DOHH2 (cell line): ENCODE measurements at regions not wholly inside any gene's neighbourhood (a gene's known extent, or its start where the extent isn't known, plus 50 kb on each side); places are given as distances from the start of the nearest gene placed in this dataset.

Experiments used
- H3F3A ChIP-seq: fragments of 200-600 bp; sonication (generic), shearing (Covaris generic); 2 replicates; pipeline ENCODE4 v1.6.0; 2016; ENCODE audit warnings: antibody characterized with exemption, mild to moderate bottlenecking; ENCODE audit not compliant: control insufficient read depth, insufficient read depth
- H3K27ac ChIP-seq: fragments of 200-600 bp; sonication (generic); 2 replicates; pipeline ENCODE4 v1.5.1; 2014; ENCODE audit warnings: low read depth, mild to moderate bottlenecking, low read length, moderate library complexity
- H3K27me3 ChIP-seq: fragments of 200-600 bp; sonication (generic); 2 replicates; pipeline ENCODE4 v1.6.1; 2014; ENCODE audit warnings: mild to moderate bottlenecking, low read length, mixed read lengths; ENCODE audit not compliant: control insufficient read depth
- H3K36me3 ChIP-seq: fragments of 200-600 bp; sonication (generic); 2 replicates; pipeline ENCODE4 v1.6.1; 2014; ENCODE audit warnings: mild to moderate bottlenecking, low read length, moderate library complexity, mixed read lengths; ENCODE audit not compliant: control insufficient read depth
- H3K4me1 ChIP-seq: fragments of 200-600 bp; sonication (generic); 2 replicates; pipeline ENCODE4 v1.6.1; 2014; ENCODE audit warnings: mild to moderate bottlenecking, low read length, mixed read lengths; ENCODE audit not compliant: control insufficient read depth
- H3K4me2 ChIP-seq: fragments of 200-600 bp; sonication (generic); 2 replicates; pipeline ENCODE4 v1.6.0; 2014; ENCODE audit warnings: mild to moderate bottlenecking, low read length, moderate library complexity
- H3K4me3 ChIP-seq: fragments of 200-600 bp; sonication (generic); 2 replicates; pipeline ENCODE4 v1.5.1; 2014; ENCODE audit warnings: mild to moderate bottlenecking, low read length, mixed read lengths
- H3K79me2 ChIP-seq: fragments of 200-600 bp; sonication (generic); 2 replicates; pipeline ENCODE4 v1.6.1; 2014; ENCODE audit warnings: mild to moderate bottlenecking, low read length, mixed read lengths; ENCODE audit not compliant: control insufficient read depth
- H3K9me2 ChIP-seq: fragments of 200-600 bp; sonication (generic); replicated peaks from 2 replicates; pipeline ENCODE4 v1.6.1; 2014; ENCODE audit warnings: mild to moderate bottlenecking, low read length, mixed read lengths; ENCODE audit not compliant: control insufficient read depth
- H3K9me3 ChIP-seq: fragments of 200-600 bp; sonication (generic); 2 replicates; pipeline ENCODE4 v1.6.1; 2014; ENCODE audit warnings: antibody characterized with exemption, low read length, mixed read lengths; ENCODE audit not compliant: control insufficient read depth, insufficient read depth
- H4K20me1 ChIP-seq: fragments of 200-600 bp; sonication (generic); 2 replicates; pipeline ENCODE4 v1.6.0; 2014; ENCODE audit warnings: low read depth, mild to moderate bottlenecking, antibody characterized with exemption, low read length, moderate library complexity; ENCODE audit not compliant: control insufficient read depth, insufficient read depth
- EZH2phosphoT487 ChIP-seq: fragments of 200-600 bp; sonication (generic); IDR thresholded peaks from 2 replicates; pipeline ENCODE4 v1.6.1; 2017; ENCODE audit warnings: borderline replicate concordance, mild to moderate bottlenecking, antibody characterized with exemption, low read length, moderate library complexity, mixed read lengths
- TF ChIP-seq, protein P1 (sequence below): fragments of 200-600 bp; sonication (generic); IDR thresholded peaks from one replicate; pipeline ENCODE4 v1.5.1; 2014; ENCODE audit warnings: antibody characterized with exemption, mild to moderate bottlenecking, low read depth, low read length; ENCODE audit not compliant: poor library complexity, severe bottlenecking

DNA sequence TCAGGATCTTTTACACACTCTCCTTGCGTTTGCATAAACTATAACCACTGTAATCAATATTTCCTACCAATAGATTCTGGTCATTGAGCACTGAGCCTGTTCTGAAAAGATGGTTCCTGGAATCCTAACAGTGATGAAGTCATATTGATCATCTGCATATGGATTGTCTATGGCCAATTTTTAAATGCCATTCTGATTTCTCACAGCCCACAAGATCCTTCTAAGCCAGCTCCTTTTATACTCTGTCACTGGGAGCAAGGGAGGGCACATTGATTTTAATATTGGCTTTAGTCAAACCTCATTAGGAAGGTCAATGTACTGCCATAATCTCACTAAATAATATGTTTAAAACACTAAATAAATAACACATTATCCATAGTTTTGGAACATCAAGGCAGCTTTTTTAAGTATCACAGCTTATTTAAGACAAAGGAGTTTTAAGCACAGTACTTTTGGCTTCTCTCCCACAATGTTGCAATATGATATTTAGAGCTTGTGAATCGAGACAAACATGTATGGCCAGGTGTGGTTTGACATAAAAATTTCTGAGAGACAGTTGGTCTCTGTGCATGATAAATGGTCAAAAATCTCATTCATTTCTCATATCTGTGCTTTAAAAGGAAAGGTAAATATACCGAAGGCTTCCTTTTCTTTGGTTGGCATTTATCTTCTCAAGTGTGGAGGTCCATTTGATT lies 267.3 kb downstream of the MTX2 start:
- TF ChIP-seq, protein P1, sequence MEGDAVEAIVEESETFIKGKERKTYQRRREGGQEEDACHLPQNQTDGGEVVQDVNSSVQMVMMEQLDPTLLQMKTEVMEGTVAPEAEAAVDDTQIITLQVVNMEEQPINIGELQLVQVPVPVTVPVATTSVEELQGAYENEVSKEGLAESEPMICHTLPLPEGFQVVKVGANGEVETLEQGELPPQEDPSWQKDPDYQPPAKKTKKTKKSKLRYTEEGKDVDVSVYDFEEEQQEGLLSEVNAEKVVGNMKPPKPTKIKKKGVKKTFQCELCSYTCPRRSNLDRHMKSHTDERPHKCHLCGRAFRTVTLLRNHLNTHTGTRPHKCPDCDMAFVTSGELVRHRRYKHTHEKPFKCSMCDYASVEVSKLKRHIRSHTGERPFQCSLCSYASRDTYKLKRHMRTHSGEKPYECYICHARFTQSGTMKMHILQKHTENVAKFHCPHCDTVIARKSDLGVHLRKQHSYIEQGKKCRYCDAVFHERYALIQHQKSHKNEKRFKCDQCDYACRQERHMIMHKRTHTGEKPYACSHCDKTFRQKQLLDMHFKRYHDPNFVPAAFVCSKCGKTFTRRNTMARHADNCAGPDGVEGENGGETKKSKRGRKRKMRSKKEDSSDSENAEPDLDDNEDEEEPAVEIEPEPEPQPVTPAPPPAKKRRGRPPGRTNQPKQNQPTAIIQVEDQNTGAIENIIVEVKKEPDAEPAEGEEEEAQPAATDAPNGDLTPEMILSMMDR, result no peak
- no peak for TF ChIP-seq EZH2phosphoT487
- no peaks in the 10 kb centered on the region for H4K20me1 ChIP-seq
- H3K27me3 ChIP-seq, result no peaks in the 10 kb centered on the region
- H3K9me2 ChIP-seq, result no peaks in the 10 kb centered on the region
- no peaks in the 10 kb centered on the region for H3K36me3 ChIP-seq
- no peaks in the 10 kb centered on the region for H3K4me1 ChIP-seq
- no peak overlapping the region for H3K4me2 ChIP-seq
- no peaks in the 10 kb centered on the region for H3K79me2 ChIP-seq
- H3K4me3 ChIP-seq, result no peak overlapping the region
- no peaks in the 10 kb centered on the region for H3K9me3 ChIP-seq
- no peaks in the 10 kb centered on the region for H3F3A ChIP-seq
- no peak overlapping the region for H3K27ac ChIP-seq

DNA sequence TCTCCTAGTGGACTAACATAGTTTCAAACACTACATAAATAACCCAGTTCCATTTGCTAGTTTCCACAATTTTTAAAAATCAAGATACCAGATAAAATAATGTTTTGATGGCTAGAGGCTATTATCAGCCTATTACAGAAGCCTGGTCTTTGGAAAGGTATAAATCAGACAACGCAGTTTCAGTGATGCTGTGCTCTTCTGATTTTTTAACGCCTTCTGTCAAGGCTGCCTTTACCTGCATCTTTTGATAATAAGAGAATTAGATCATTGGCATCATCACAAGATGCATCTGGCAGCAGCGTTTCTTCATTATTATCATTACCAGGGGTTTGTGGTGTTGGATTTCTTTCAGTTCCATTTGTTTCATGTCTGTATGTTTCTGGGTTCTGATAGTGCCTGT lies 268.7 kb downstream of the MTX2 start:
- H3K27me3 ChIP-seq, result no peaks in the 10 kb centered on the region
- H4K20me1 ChIP-seq, result no peaks in the 10 kb centered on the region
- no peak for TF ChIP-seq EZH2phosphoT487
- no peaks in the 10 kb centered on the region for H3K9me3 ChIP-seq
- H3K36me3 ChIP-seq, result no peaks in the 10 kb centered on the region
- no peak overlapping the region for H3K27ac ChIP-seq
- no peaks in the 10 kb centered on the region for H3K4me1 ChIP-seq
- no peaks in the 10 kb centered on the region for H3K79me2 ChIP-seq
- H3K4me2 ChIP-seq, result no peak overlapping the region
- no peaks in the 10 kb centered on the region for H3K9me2 ChIP-seq
- H3K4me3 ChIP-seq, result no peak overlapping the region
- no peaks in the 10 kb centered on the region for H3F3A ChIP-seq

DNA sequence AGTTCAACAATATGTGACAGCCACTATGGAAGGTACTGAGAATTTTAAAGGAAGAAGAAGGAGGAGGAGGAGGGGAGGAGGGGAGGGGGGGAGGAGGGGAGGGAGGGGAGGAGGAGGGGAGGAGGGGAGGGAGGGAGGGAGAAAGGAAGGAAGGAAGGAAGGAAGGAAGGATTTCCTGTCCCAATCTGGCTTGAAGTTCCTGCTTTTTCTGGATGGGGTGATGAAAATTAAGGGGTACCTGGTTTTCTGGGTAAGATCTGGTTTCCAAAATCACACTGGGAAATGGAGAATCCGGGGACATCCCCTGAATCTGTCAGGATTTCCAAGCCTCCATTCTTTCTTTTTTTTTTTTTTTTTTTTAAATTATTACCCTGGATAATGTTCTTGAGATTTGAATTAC lies 271.8 kb downstream of the MTX2 start:
- no peaks in the 10 kb centered on the region for H4K20me1 ChIP-seq
- no peaks in the 10 kb centered on the region for H3F3A ChIP-seq
- H3K4me3 ChIP-seq, result no peak overlapping the region
- no peak for TF ChIP-seq EZH2phosphoT487
- TF ChIP-seq, protein P1, result no peak
- no peak overlapping the region for H3K4me2 ChIP-seq
- no peak overlapping the region for H3K27ac ChIP-seq
- no peaks in the 10 kb centered on the region for H3K27me3 ChIP-seq
- H3K36me3 ChIP-seq, result no peaks in the 10 kb centered on the region
- H3K79me2 ChIP-seq, result no peaks in the 10 kb centered on the region
- H3K9me2 ChIP-seq, result no peaks in the 10 kb centered on the region
- no peaks in the 10 kb centered on the region for H3K4me1 ChIP-seq
- H3K9me3 ChIP-seq, result no peaks in the 10 kb centered on the region

DNA sequence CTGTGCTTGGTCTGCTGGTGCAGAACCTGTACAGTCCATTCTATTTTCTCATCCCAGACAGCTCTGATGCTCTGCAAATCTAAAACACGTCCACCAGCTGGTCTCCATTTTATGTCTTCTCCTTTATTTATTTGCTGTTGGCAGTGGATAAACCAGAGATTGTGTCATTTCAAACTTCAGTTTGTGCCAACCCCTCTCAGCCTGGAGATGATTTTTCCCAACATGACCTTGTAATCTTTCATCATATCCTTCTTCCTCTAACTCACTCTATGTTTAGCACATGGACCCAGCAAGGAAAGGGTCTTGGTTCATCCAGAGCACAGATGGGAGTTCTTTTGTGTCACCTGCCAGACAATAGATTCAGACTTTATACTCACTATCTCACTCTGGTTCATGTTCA lies 273.2 kb downstream of the MTX2 start:
- TF ChIP-seq, protein P1, result no peak
- no peak for TF ChIP-seq EZH2phosphoT487

More for the DNA sequence above, 273.2 kb downstream of the MTX2 start:
- Histone ChIP-seq H3K9me2 (no peaks in the 10 kb centered on the region), H4K20me1 (no peaks in the 10 kb centered on the region), H3K4me1 (no peaks in the 10 kb centered on the region), H3F3A (no peaks in the 10 kb centered on the region), H3K4me3 (no peak overlapping the region), H3K27me3 (no peaks in the 10 kb centered on the region), H3K27ac (no peak overlapping the region), H3K36me3 (no peaks in the 10 kb centered on the region), H3K9me3 (no peaks in the 10 kb centered on the region), H3K79me2 (no peaks in the 10 kb centered on the region), H3K4me2 (no peak overlapping the region)
